Left colon (tissue), 2 donors: ENCODE measurements at regions not wholly inside any gene's neighbourhood (a gene's known extent, or its start where the extent isn't known, plus 50 kb on each side); places are given as distances from the start of the nearest gene placed in this dataset.
"Not testable (repeated sequence)": the region's sequence is repeated elsewhere in the genome, so short reads cannot be mapped to it uniquely, and the experiment has no call there.

ENCODE experiments used
- ATAC-seq: fragments of 200-7000 bp; cut with Tn5 transposase; one replicate; pipeline ENCODE4 v1.9.1; 2020; ENCODE audit warnings: mild to moderate bottlenecking, moderate library complexity
- DNase-seq, 2 donors: peaks; one replicate each; pipeline ENCODE4 v3.0.0-alpha.2; 2020
- intact Hi-C, 2 donors: fragments of 100-400 bp; cut with DNase I in 1 of 2; cut with micrococcal nuclease in 1 of 2; formaldehyde crosslinking; loops; one replicate each; pipeline versions ENCODE4 v1.11.2 to v1.14.0; 2022; cut with DNase I, micrococcal nuclease
- donor health status: DM: no; HTN: no; CAD: no.
- donor health status: DM: yes; HTN: yes; CAD: no.

- ATAC-seq (peak; percentile 35), DNase-seq (no peak)
- intact Hi-C loops = no loop called here
Measured at GRCh38 chr4:112001041-112001440, 144.2 kb upstream of the FAM241A start.

GRCh38 chr4:112002248-112002661 is 143.0 kb upstream of the FAM241A start:
- DNase-seq (no peak), ATAC-seq (no peak)
- intact Hi-C loops = no loop called here

GRCh38 chr4:112003231-112003907 is 141.9 kb upstream of the FAM241A start:
- ATAC-seq = no peak
- intact Hi-C loops = no loop called here
- DNase-seq = no peak

GRCh38 chr4:112005027-112005426 is 140.2 kb upstream of the FAM241A start:
- ATAC-seq = peak; percentile 93
- DNase-seq = no peak
- intact Hi-C loops = no loop called here

- DNase-seq (no peak), ATAC-seq (no peak)
- intact Hi-C loops = no loop called here
Measured at GRCh38 chr4:112007391-112007790, 137.9 kb upstream of the FAM241A start.

- no peak for DNase-seq
- intact Hi-C loops = no loop called here
- ATAC-seq = no peak
Measured at GRCh38 chr4:112015960-112016359, 129.3 kb upstream of the FAM241A start.

DNA sequence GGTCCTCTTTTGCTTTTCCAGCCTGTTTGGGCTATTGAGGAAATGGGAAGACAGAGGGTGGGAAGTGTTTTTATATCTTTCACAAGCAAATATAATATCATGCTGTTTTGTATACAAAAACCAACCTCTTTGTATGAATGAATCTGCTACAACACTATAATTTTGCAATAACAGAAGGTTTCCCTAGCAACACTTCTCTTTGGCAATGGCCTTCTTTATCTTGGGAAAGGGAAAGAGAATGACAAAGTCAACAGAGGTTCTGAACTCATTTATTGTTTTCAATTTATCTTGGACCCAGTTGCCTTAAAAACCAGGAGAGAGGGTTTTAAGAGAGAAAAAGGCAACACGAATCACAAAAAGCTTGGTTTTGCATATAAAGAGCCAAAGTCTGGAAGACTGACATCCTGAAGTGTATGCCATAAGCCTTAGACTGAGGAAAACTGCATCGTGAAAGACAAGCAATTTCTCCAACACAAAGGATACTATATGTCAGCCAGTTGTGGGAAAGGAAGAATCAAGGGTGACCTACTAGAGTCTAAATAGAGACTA is 121.8 kb upstream of the FAM241A start:
- intact Hi-C loops = no loop called here
- DNase-seq (no peak), ATAC-seq (no peak)

GRCh38 chr4:112026058-112026457 is 119.2 kb upstream of the FAM241A start:
- DNase-seq (no peak), ATAC-seq (no peak)
- intact Hi-C loops = no loop called here

GRCh38 chr4:112029771-112030171 is 115.5 kb upstream of the FAM241A start:
- intact Hi-C loops = no loop called here
- ATAC-seq (no peak), DNase-seq (no peak)

DNA sequence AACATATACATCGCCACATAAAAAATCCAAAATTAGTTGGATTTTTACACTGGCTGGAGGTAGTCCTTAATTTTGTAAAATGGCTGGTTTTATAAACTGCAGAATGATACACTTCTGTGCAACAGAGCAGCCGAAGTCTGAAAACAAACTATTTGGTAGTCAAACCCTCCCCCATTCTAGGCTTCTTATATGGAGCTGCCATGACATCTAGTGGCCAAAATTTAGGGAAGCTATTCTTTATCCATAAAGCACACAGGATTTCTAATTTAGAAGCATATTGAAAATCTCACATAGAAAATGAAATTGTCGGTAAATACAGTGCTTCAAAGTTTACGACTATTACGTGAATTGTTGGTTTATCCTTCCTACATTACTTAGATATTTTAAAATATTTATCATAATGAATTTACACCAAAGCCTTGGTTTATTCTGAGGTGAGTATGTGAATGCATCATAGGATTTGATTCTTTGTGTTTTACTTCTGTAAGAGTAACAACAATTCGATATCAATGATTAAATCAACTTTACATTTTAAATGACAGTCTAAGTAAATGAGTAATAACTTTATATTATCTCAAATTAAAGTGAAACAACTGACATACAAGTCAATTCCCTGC is 113.4 kb upstream of the FAM241A start:
- DNase-seq (peak in 1 of 2 donors; percentile 11), ATAC-seq (peak; percentile 93)
- intact Hi-C loops = no loop called here

DNA sequence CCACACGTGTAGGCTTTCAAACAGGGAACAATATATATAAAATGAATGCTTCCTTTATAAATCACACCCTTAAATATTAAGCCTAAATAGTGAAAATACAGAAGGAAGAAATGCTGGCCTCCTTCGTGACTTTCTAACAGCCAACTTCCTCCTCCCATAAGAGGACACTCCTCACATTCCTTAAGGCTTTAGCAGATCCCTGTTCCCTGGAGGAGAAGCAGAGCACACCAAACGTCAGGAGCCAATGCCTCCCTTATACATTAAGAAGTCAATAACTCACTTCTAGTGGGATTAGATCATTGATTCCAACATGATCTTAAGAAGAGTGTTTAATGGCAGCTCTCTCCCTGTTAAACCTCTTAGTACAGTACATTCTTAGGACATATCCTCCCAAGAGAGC is 108.4 kb upstream of the FAM241A start:
- intact Hi-C loops = no loop called here
- ATAC-seq = no peak
- no peak for DNase-seq

DNA sequence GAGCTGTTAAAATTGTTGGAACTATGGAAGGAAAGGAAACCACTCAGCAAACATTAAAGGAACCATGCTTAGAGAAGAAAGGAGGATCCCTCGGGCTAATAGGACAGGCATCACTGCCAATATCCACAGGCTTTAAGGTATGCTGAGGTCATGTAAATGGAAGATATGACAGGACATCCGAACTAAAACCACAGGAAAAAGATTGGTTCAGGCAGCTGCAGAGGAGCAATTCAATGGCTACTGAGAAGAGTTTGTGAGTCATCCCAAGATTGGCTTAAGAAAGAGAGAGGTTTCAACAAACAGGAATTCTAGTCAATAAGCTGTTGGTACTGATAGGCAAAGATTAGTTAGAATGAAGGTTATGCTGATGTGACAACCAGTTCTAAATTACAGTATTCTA is 106.4 kb upstream of the FAM241A start:
- ATAC-seq = no peak
- intact Hi-C loops = no loop called here

GRCh38 chr4:112049119-112049518 is 96.1 kb upstream of the FAM241A start:
- ATAC-seq, DNase-seq, intact Hi-C loops: not testable (repeated sequence)

More for the DNA sequence above, 106.4 kb upstream of the FAM241A start:
- no peak for DNase-seq

DNA sequence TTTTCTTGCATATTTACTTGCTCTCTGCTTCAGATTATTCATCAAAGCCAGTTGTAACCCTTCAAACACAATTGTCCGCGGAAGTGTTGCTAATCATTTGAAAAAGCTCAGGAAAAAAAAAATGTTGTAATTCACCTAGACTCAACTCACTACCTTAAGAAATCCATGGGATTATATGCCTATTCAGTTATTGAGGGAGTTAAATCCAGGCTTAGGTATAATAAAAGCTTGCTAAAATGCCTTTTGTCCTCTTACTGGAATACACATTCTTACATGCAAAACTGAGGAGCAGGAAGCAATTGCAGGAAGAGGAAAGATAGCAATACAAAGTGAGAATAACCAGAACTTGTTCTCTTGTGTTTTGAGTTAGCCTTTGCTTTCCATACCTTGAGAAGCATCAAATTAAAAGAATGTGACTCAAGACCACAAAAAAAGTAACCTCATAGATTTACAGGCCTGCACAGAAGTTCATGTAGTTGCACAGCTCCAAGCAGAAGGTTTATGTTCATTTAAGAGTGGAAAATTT is 91.4 kb upstream of the FAM241A start:
- ATAC-seq (no peak), DNase-seq (no peak)

GRCh38 chr4:112055100-112055499 is 90.2 kb upstream of the FAM241A start:
- intact Hi-C loops = no loop called here
- DNase-seq (no peak), ATAC-seq (no peak)

More for the DNA sequence above, 91.4 kb upstream of the FAM241A start:
- intact Hi-C loops = no loop called here

DNA sequence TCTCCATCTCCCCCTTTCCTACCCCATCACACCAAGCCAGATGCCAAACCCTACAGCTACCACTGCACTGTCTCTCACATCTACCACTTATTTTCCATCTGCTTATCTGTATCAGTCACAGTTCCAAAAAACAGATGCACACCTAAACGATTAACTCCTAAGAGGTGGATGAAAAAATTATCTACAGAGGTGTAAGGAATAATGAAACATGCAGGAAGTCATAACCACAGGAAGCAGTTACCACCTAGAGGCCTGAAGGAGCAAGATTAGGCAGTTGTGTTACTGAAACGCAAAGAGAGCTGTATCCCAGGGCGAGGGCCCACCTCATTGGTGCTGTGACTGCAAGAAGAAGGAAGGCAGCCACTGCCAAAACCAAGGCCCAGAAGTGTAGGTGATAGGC is 87.8 kb upstream of the FAM241A start:
- ATAC-seq = no peak
- intact Hi-C loops = no loop called here
- DNase-seq = no peak

- no peak for DNase-seq
- intact Hi-C loops = no loop called here
- no peak for ATAC-seq
Measured at GRCh38 chr4:112058433-112058832, 86.8 kb upstream of the FAM241A start.

GRCh38 chr4:112060212-112060611 is 85.0 kb upstream of the FAM241A start:
- no peak for DNase-seq

GRCh38 chr4:112061207-112061817 is 83.9 kb upstream of the FAM241A start:
- intact Hi-C loops = no loop called here
- no peak for ATAC-seq
- DNase-seq = no peak

More at GRCh38 chr4:112060212-112060611, 85.0 kb upstream of the FAM241A start:
- intact Hi-C loops = no loop called here
- ATAC-seq = peak; percentile 28

- no peak for DNase-seq
- intact Hi-C loops = no loop called here
- ATAC-seq = no peak
Measured at GRCh38 chr4:112063260-112063659, 82.0 kb upstream of the FAM241A start.
